ENCODE measurements at regions not wholly inside any gene's neighbourhood (a gene's known extent, or its start where the extent isn't known, plus 50 kb on each side); places are given as distances from the start of the nearest gene placed in this dataset.

DNA sequence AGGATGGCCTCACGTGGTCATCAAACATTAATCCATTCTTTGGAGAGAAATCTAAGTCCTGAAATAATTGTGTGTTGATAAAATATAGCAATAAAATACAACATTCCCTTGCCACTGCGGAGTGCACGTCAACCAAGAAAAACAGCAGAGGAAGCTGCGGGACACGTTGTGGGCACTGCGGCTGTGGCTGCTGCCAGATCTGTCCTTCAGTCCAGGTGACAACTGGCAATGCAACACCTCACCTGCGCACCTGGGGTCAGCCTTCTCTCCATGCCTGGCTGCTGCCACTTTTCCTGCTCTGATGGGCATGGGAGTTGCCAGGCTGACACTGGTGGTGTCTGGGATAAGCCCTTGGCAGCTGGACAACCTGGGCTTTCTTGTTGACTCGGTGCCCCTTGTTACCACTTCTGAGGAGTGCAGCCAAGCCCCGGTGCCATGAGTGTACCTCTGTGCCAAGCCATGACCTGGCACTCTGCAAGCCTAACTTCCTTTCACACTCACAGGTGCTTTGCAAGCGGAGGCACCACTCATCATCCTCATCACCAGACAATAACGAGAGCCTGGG lies 251.6 kb upstream of the TSHZ3 start:
- no peak overlapping the region for H3K27ac Mint-ChIP-seq
- DNase-seq: no peak
- no peaks in the 10 kb centered on the region for H3K9me3 Mint-ChIP-seq
- intact Hi-C loops (cut with micrococcal nuclease): no loop called here
- no peak for ATAC-seq
- no peaks in the 10 kb centered on the region for H3K27me3 Mint-ChIP-seq
- no peaks in the 10 kb centered on the region for H3K36me3 Mint-ChIP-seq (ENCODE audit: low read depth)
- TF ChIP-seq CTCF (IDR thresholded peaks at IDR 0.05): no peak
- H3K4me1 Mint-ChIP-seq (ENCODE audit: low read depth): no peaks in the 10 kb centered on the region
- ChIA-PET CTCF (no interaction called here), POLR2A (no interaction called here)
- H3K4me3 Mint-ChIP-seq: no peak overlapping the region

DNA sequence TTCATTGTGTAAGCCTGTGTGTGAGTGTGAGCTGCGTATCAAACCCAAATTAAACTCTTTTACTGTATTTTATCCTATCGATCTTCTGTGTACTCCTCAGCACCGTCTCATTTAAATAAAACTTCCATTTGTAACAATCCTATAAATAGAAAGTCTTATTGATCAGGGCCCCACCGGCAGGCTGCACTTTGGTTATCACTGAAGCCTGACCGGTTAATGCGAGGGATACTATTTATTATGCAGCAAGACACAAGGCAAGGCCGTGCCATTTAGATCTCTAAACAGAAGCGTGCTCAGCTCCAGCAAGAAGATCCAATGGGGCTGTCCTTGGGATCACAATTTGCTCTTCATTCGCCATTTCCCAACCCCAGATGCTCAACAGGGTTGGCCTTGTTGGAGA lies 252.6 kb upstream of the TSHZ3 start:
- no peak overlapping the region for H3K4me3 Mint-ChIP-seq
- no peaks in the 10 kb centered on the region for H3K4me1 Mint-ChIP-seq (ENCODE audit: low read depth)

DNA sequence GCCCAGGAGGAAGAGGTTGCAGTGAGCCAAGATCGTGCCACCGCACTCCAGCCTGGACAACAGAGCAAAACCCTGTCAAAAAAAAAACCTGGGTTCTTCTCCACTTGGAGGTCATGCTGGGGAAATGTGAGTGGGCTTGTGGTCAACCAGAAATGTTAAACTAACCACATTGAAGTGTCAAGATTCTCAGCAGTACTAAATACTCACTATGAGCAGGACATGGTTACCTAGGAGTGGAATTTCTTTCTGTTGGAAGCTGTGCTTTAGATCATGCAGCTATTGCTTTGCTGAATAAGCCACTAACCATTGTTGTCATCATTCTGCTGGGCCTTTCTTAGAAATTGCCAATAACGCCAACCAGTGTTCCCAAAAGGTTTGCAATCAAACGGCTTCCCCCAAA lies 253.3 kb upstream of the TSHZ3 start:
- Mint-ChIP-seq H3K4me1 (ENCODE audit: low read depth) (no peaks in the 10 kb centered on the region), H3K27me3 (no peaks in the 10 kb centered on the region), H3K4me3 (no peak overlapping the region), H3K36me3 (ENCODE audit: low read depth) (no peaks in the 10 kb centered on the region), H3K9me3 (no peaks in the 10 kb centered on the region), H3K27ac (no peak overlapping the region)
- ATAC-seq: no peak
- POLR2A ChIA-PET: no interaction called here
- TF ChIP-seq CTCF (IDR thresholded peaks at IDR 0.05): no peak
- intact Hi-C loops (cut with micrococcal nuclease): no loop called here
- no peak for DNase-seq
- CTCF ChIA-PET: no interaction called here

More for the DNA sequence above, 252.6 kb upstream of the TSHZ3 start:
- TF ChIP-seq CTCF (IDR thresholded peaks at IDR 0.05): no peak
- POLR2A ChIA-PET: no interaction called here
- no peaks in the 10 kb centered on the region for H3K9me3 Mint-ChIP-seq
- no peak for ATAC-seq
- CTCF ChIA-PET: no interaction called here
- intact Hi-C loops (cut with micrococcal nuclease): no loop called here
- no peak overlapping the region for H3K27ac Mint-ChIP-seq
- H3K36me3 Mint-ChIP-seq (ENCODE audit: low read depth): no peaks in the 10 kb centered on the region
- no peak for DNase-seq
- no peaks in the 10 kb centered on the region for H3K27me3 Mint-ChIP-seq

GRCh38 chr19:31604493-31605040 lies 255.3 kb upstream of the TSHZ3 start:
- ATAC-seq: no peak
- H3K36me3 Mint-ChIP-seq (ENCODE audit: low read depth): no peaks in the 10 kb centered on the region

DNA sequence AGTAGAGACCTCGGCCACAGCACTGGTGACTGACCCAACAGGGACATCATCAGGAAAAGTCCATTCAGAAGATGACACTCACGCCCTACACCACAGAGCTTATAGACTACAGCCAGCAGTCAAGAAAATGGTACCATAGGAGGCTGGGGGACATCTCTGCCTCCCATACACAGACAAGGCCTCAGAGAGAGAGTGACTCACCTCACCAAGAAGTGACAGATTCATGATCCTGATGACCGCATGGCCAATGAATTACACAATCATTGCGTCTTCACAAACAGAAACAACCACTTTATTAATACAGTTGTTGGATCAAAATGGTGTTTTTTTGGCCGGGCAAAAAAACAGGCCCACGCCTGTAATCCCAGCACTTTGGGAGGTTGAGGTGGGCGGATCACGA lies 260.8 kb upstream of the TSHZ3 start:
- Mint-ChIP-seq H3K4me3 (no peak overlapping the region), H3K27me3 (peaks cover 2% of the 10 kb centered on the region), H3K36me3 (ENCODE audit: low read depth) (no peaks in the 10 kb centered on the region), H3K9me3 (no peaks in the 10 kb centered on the region), H3K27ac (no peak overlapping the region), H3K4me1 (ENCODE audit: low read depth) (no peaks in the 10 kb centered on the region)
- ChIA-PET CTCF (no interaction called here), POLR2A (no interaction called here)
- no peak for ATAC-seq
- no peak for TF ChIP-seq CTCF (IDR thresholded peaks at IDR 0.05)
- intact Hi-C loops (cut with micrococcal nuclease): no loop called here
- no peak for DNase-seq

More at GRCh38 chr19:31604493-31605040, 255.3 kb upstream of the TSHZ3 start:
- no peaks in the 10 kb centered on the region for H3K4me1 Mint-ChIP-seq (ENCODE audit: low read depth)
- no peak for DNase-seq
- no peaks in the 10 kb centered on the region for H3K9me3 Mint-ChIP-seq
- no peak overlapping the region for H3K4me3 Mint-ChIP-seq
- CTCF ChIA-PET: no interaction called here
- no peak for TF ChIP-seq CTCF (IDR thresholded peaks at IDR 0.05)
- POLR2A ChIA-PET: no interaction called here
- intact Hi-C loops (cut with micrococcal nuclease): no loop called here
- no peaks in the 10 kb centered on the region for H3K27me3 Mint-ChIP-seq
- no peak overlapping the region for H3K27ac Mint-ChIP-seq
